ENCODE measurements at regions not wholly inside any gene's neighbourhood (a gene's known extent, or its start where the extent isn't known, plus 50 kb on each side); places are given as distances from the start of the nearest gene placed in this dataset.
A peak's percentile ranks its signal among the peaks of the same experiment; 100 is the strongest.
"Not testable (repeated sequence)": the region's sequence is repeated elsewhere in the genome, so short reads cannot be mapped to it uniquely, and the experiment has no call there.

GRCh38 chr2:142742371-142743214 lies 134.9 kb upstream of the KYNU start:
- intact Hi-C loops (cut with DNase I), result no loop called here
- H3K36me3 ChIP-seq (ENCODE audit: insufficient read depth in 1 of 2, low read depth in 1 of 2), result no peaks in the 10 kb centered on the region
- TF ChIP-seq, protein P1, sequence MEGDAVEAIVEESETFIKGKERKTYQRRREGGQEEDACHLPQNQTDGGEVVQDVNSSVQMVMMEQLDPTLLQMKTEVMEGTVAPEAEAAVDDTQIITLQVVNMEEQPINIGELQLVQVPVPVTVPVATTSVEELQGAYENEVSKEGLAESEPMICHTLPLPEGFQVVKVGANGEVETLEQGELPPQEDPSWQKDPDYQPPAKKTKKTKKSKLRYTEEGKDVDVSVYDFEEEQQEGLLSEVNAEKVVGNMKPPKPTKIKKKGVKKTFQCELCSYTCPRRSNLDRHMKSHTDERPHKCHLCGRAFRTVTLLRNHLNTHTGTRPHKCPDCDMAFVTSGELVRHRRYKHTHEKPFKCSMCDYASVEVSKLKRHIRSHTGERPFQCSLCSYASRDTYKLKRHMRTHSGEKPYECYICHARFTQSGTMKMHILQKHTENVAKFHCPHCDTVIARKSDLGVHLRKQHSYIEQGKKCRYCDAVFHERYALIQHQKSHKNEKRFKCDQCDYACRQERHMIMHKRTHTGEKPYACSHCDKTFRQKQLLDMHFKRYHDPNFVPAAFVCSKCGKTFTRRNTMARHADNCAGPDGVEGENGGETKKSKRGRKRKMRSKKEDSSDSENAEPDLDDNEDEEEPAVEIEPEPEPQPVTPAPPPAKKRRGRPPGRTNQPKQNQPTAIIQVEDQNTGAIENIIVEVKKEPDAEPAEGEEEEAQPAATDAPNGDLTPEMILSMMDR (IDR thresholded peaks at IDR 0.05), result no peak
- no peaks in the 10 kb centered on the region for H3K9me3 ChIP-seq
- no peak overlapping the region for H3K27ac ChIP-seq
- WGBS, 3 donors, result 73 to 80% (median 74%) methylated on average over 5 of the region's 5 CpGs
- no peak for ATAC-seq
- H3K4me3 ChIP-seq, result no peak overlapping the region
- no peak for DNase-seq
- no peaks in the 10 kb centered on the region for H3K27me3 ChIP-seq (ENCODE audit: insufficient read depth in 3 of 3, low read length in 2 of 3)
- H3K4me1 ChIP-seq, result no peaks in the 10 kb centered on the region

DNA sequence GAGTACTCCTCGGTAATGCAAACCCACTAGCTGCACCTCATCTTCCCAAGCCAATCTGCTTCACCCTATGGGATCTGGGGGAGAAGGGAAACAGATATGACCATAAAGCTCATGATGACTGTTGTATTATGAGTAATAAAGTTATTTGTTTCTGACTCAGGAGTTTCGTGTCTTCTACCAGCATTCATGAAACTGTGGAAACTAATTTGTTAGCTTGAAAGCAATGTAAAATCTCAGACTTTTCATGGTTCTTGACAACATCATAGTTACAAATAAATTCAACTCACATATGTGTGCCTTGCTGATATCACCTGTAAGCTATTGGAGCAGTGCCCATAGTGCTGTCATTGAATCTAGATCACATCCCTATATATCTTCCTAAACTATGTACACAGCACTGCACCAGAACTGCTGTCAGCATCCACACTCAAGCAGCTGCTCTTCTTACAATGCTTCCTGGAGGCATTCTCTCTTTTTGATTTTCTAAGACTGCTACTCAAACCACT lies 135.6 kb upstream of the KYNU start:
- H3K36me3 ChIP-seq (ENCODE audit: insufficient read depth in 1 of 2, low read depth in 1 of 2), result no peaks in the 10 kb centered on the region
- TF ChIP-seq, protein P1 (IDR thresholded peaks at IDR 0.05), result no peak
- H3K27me3 ChIP-seq (ENCODE audit: insufficient read depth in 3 of 3, low read length in 2 of 3), result no peaks in the 10 kb centered on the region
- intact Hi-C loops (cut with DNase I), result no loop called here
- no peak overlapping the region for H3K27ac ChIP-seq
- no peaks in the 10 kb centered on the region for H3K9me3 ChIP-seq
- 94 to 95% (median 94%) methylated on average over 2 of the region's 2 CpGs for WGBS, 3 donors
- DNase-seq (no peak), ATAC-seq (no peak)
- no peaks in the 10 kb centered on the region for H3K4me1 ChIP-seq
- H3K4me3 ChIP-seq, result no peak overlapping the region

DNA sequence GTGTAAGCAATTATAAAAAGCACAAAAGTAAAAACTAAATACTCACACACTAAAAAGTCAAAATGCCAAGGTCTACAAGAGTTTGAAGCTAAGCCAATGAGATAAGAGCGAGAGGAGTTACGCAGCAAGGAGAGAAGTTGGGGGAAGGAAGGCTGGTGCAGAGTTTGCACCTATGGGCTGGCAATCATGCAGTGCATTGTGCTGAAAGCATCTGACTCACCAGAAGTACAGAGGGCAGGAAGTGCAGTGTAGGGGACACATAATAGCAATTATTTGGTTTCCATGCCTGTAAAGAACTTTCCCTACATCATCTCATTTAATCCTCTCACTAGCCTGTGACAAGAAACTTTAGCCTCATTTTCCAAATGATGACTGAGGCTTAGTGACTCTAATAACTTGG lies 142.7 kb upstream of the KYNU start:
- Histone ChIP-seq H3K27me3 (ENCODE audit: insufficient read depth in 3 of 3, low read length in 2 of 3) (no peaks in the 10 kb centered on the region), H3K9me3 (no peaks in the 10 kb centered on the region), H3K4me1 (no peaks in the 10 kb centered on the region), H3K4me3 (no peak overlapping the region), H3K36me3 (ENCODE audit: insufficient read depth in 1 of 2, low read depth in 1 of 2) (no peaks in the 10 kb centered on the region), H3K27ac (no peak overlapping the region)
- DNase-seq (no peak), ATAC-seq (no peak)
- intact Hi-C loops (cut with DNase I), result no loop called here
- TF ChIP-seq, protein P1 (IDR thresholded peaks at IDR 0.05), result no peak
- 89 to 96% (median 90%) methylated on average over 2 of the region's 2 CpGs for WGBS, 3 donors

DNA sequence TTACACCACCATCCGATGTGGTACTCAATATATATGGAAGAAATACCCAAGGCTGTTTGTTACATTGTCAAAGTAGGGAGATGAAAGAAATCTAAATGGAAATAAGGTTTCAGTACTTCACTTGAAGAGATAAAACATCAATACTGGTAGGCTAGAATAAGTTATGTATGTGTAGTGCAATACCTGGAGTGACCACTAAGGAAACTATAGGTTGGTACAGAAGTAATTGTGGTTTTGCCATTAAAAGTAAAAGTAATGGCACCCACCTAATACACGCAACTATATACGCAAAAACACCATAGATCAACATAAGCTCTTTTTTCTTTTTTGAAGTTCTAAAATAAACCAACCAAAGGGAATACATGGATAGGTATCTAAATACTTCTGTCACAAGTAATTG lies 143.2 kb upstream of the KYNU start:
- intact Hi-C loops (cut with DNase I), result no loop called here
- DNase-seq (no peak), ATAC-seq (no peak)
- H3K4me3 ChIP-seq, result no peak overlapping the region
- no peaks in the 10 kb centered on the region for H3K36me3 ChIP-seq (ENCODE audit: insufficient read depth in 1 of 2, low read depth in 1 of 2)
- no peaks in the 10 kb centered on the region for H3K9me3 ChIP-seq
- TF ChIP-seq, protein P1 (IDR thresholded peaks at IDR 0.05), result peak; percentile 7
- no peak overlapping the region for H3K27ac ChIP-seq
- no peaks in the 10 kb centered on the region for H3K27me3 ChIP-seq (ENCODE audit: insufficient read depth in 3 of 3, low read length in 2 of 3)
- H3K4me1 ChIP-seq, result no peaks in the 10 kb centered on the region
- WGBS, 3 donors, result 95 to 100% (median 98%) methylated on average over 3 of the region's 3 CpGs

- WGBS, 3 donors, result 100% methylated on average over 1 of the region's 1 CpG; no CpG with 5 or more reads in 1 of the 3 donors
- intact Hi-C loops (cut with DNase I), result not testable (repeated sequence)
These were observed 147.7 kb upstream of the KYNU start for GRCh38 chr2:142729814-142730213.

GRCh38 chr2:142727821-142728478 lies 149.5 kb upstream of the KYNU start:
- 92 to 94% (median 93%) methylated on average over 17 of the region's 17 CpGs for WGBS, 3 donors
- H3K4me3 ChIP-seq; H3K27ac ChIP-seq; DNase-seq; H3K4me1 ChIP-seq; intact Hi-C loops (cut with DNase I); H3K9me3 ChIP-seq; ATAC-seq; H3K27me3 ChIP-seq (ENCODE audit: insufficient read depth in 3 of 3, low read length in 2 of 3); H3K36me3 ChIP-seq (ENCODE audit: insufficient read depth in 1 of 2, low read depth in 1 of 2): not testable (repeated sequence)

More at GRCh38 chr2:142729814-142730213, 147.7 kb upstream of the KYNU start:
- not testable (repeated sequence) for H3K27me3 ChIP-seq (ENCODE audit: insufficient read depth in 3 of 3, low read length in 2 of 3); H3K4me1 ChIP-seq; H3K4me3 ChIP-seq; H3K9me3 ChIP-seq; H3K27ac ChIP-seq; ATAC-seq; DNase-seq; H3K36me3 ChIP-seq (ENCODE audit: insufficient read depth in 1 of 2, low read depth in 1 of 2)
